Mucosa of descending colon (tissue), 3 donors: ENCODE measurements at regions not wholly inside any gene's neighbourhood (a gene's known extent, or its start where the extent isn't known, plus 50 kb on each side); places are given as distances from the start of the nearest gene placed in this dataset.

ENCODE experiments used
- ATAC-seq: fragments of 200-7000 bp; cut with Tn5 transposase; one replicate; pipeline ENCODE4 v1.9.1; 2020; ENCODE audit warnings: mild to moderate bottlenecking, moderate library complexity
- DNase-seq, 3 donors: peaks; one replicate each; pipeline ENCODE4 v3.0.0-alpha.2; 2020
- H3K36me3 ChIP-seq: fragments of 200-600 bp; one replicate; pipeline ENCODE4 v1.8.0; 2021; ENCODE audit warnings: low read depth, mild to moderate bottlenecking
- H3K4me1 ChIP-seq: fragments of 200-600 bp; one replicate; pipeline ENCODE4 v1.8.0; 2021; ENCODE audit warnings: low read depth, mild to moderate bottlenecking
- H3K4me3 ChIP-seq: fragments of 200-600 bp; one replicate; pipeline ENCODE4 v1.8.0; 2021; ENCODE audit warnings: mild to moderate bottlenecking
- H3K9me3 ChIP-seq: fragments of 200-600 bp; one replicate; pipeline ENCODE4 v1.8.0; 2021; ENCODE audit warnings: mild to moderate bottlenecking
- CTCF ChIP-seq: fragments of 200-600 bp; IDR thresholded peaks from one replicate; pipeline ENCODE4 v1.8.0; 2022; ENCODE audit warnings: antibody characterized with exemption, mild to moderate bottlenecking
- intact Hi-C, 2 donors: fragments of 100-400 bp; cut with DNase I in 1 of 2; cut with micrococcal nuclease in 1 of 2; formaldehyde crosslinking; loops; one replicate each; pipeline versions ENCODE4 v1.11.0 to v1.11.1; 2022; cut with DNase I, micrococcal nuclease
- donor health status: DM: no; HTN: no; CAD: no; lungs with moderate emphysema.
- donor health status: DM: no; HTN: no; CAD: no.
- donor health status: DM: no; HTN: yes; CAD: no.

DNA sequence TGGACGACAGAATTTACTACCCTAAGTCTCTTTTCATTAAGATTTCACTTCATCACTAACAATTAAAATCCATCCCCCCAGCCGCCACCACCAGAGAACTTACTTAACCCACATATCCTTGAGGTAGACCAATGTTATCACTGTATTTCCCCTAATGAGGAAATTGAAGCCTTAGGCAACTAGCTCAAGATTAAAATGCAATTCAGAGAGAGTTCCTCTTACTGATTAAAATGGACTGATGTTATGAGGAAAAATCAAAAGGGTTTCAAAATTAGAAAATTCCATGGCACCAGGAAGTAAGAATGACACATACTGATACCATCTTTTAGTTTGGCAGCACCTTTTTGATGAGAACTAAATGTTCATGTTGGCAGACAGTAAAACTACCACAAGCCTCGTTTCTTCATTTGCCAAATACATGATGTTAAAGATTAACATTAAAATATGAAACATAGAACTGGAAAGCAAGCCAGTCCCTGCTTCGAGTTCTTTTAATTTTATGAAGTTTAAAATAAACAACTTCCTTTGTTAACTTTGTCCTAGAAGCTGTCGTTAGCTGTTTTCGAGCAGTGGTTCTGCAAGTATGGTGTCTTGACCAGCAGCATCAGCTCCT lies 69.3 kb upstream of the CCDC160 start:
- ATAC-seq: no peak
- DNase-seq: no peak
- TF ChIP-seq CTCF: no peak
- Histone ChIP-seq H3K4me1 (no peaks in the 10 kb centered on the region), H3K4me3 (no peak overlapping the region), H3K9me3 (no peaks in the 10 kb centered on the region), H3K36me3 (no peaks in the 10 kb centered on the region)
- intact Hi-C loops: no loop called here

- H3K9me3 ChIP-seq: no peaks in the 10 kb centered on the region
- peak in 2 of 3 donors; percentile 22 to 52 for DNase-seq
Observed at GRCh38 chrX:134171661-134172587, 65.1 kb upstream of the CCDC160 start.

GRCh38 chrX:134172588-134173259 lies 64.3 kb upstream of the CCDC160 start:
- DNase-seq (peak in 2 of 3 donors; percentile 31 to 56), ATAC-seq (peak; percentile 33)
- no peak for TF ChIP-seq CTCF
- Histone ChIP-seq H3K9me3 (no peaks in the 10 kb centered on the region), H3K4me3 (no peak overlapping the region), H3K4me1 (no peaks in the 10 kb centered on the region), H3K36me3 (no peaks in the 10 kb centered on the region)
- intact Hi-C loops: no loop called here

More at GRCh38 chrX:134171661-134172587, 65.1 kb upstream of the CCDC160 start:
- Histone ChIP-seq H3K36me3 (no peaks in the 10 kb centered on the region), H3K4me3 (no peak overlapping the region), H3K4me1 (no peaks in the 10 kb centered on the region)
- no peak for TF ChIP-seq CTCF
- peak; percentile 11 for ATAC-seq
- intact Hi-C loops: no loop called here

GRCh38 chrX:134173541-134174272 lies 63.3 kb upstream of the CCDC160 start:
- intact Hi-C loops: no loop called here
- no peaks in the 10 kb centered on the region for H3K9me3 ChIP-seq
- H3K4me3 ChIP-seq: no peak overlapping the region
- H3K36me3 ChIP-seq: no peaks in the 10 kb centered on the region
- ATAC-seq (no peak), DNase-seq (no peak)
- TF ChIP-seq CTCF: no peak
- no peaks in the 10 kb centered on the region for H3K4me1 ChIP-seq

GRCh38 chrX:134174273-134174660 lies 62.7 kb upstream of the CCDC160 start:
- no peak for TF ChIP-seq CTCF
- Histone ChIP-seq H3K4me1 (no peaks in the 10 kb centered on the region), H3K4me3 (no peak overlapping the region), H3K36me3 (no peaks in the 10 kb centered on the region), H3K9me3 (no peaks in the 10 kb centered on the region)
- intact Hi-C loops: no loop called here
- DNase-seq (no peak), ATAC-seq (no peak)
